NCI-H524 (cell line): ENCODE measurements at regions not wholly inside any gene's neighbourhood (a gene's known extent, or its start where the extent isn't known, plus 50 kb on each side); places are given as distances from the start of the nearest gene placed in this dataset.
A peak's percentile ranks its signal among the peaks of the same experiment; 100 is the strongest.
"Not testable (repeated sequence)": the region's sequence is repeated elsewhere in the genome, so short reads cannot be mapped to it uniquely, and the experiment has no call there.

ENCODE experiments used
- DNase-seq, 2 experiments: peaks; one replicate each; lab custom pipeline; 2025; lab: John Stamatoyannopoulos, UW

DNA sequence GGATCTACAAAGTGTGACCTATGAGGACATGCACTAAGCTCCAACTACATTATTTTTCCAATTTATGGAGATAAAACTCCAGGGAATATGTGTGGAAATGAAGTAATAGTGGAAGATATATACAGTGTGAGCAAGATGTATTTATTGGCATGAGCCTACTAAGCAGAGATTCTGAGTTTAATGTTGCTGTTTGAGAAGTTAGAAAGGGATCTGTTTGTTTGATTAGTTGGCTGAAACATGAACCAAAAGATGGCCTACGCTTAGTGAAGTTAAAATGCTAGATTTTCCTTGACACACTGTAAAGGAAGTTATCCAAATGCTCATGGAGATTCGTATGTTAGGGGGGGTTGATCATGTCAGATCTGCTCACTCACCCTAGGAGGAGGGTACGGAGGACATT is 621.7 kb downstream of the TMEM182 start:
- no peak for DNase-seq

GRCh38 chr2:103386872-103387271 is 625.0 kb downstream of the TMEM182 start:
- no peak for DNase-seq

DNA sequence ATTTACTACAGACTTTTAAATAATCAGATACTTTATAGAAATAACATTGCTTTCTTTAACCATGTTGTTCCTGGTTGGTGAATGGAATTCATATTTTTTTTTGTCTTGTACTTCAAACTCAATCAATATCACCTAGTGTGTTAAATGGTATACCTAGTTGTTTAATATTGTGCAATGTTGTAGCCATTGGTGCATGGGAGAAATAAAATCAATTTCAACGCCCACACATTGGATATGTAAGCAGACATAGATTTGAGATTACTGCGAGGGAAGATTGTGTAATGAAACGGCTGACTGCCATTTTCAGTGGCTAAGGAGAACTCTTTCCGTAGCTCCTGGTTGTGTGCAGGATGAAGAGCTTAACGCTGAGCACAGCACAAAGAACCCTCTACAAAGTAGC is 626.1 kb downstream of the TMEM182 start:
- no peak for DNase-seq

- no peak for DNase-seq
These were observed 634.3 kb downstream of the TMEM182 start for GRCh38 chr2:103396152-103396551.

DNA sequence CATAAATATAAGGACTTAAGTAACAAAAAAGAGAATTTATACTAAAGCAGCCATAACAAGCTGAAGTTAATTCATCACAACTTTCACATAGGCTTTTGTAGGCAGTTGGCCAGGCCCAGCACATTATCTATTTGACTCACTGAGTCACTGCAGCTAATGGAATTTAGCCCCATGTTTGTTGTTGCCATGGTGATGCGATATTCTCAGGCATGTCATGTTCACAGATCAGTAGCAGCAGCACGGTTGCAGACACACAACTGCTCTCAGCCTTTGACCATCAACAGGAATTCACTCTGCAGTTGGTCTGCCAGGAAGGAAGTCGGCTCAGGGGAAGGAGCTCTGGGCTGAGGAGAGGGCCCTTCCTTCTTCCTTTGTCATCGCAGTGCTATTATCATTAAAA is 639.8 kb downstream of the TMEM182 start:
- DNase-seq, result no peak

DNA sequence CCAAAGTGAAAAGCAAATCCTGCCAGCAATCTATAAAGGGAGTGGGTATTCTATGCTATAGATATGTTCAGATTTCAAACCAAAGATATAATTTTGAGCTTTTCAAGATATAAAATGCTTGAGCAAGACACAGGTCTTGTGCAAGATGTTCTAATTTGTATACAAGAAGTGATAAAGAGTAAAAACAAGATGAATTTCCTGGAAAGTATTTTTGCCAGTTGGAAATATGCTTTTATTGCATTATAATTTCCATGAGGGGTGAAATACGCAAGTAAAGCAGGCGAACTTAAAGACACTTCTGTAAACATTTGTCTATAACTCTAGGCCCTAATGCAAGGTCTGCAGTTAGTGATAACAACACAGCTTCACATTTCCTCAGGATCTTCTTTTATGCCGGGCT is 640.5 kb downstream of the TMEM182 start:
- DNase-seq, result no peak

DNA sequence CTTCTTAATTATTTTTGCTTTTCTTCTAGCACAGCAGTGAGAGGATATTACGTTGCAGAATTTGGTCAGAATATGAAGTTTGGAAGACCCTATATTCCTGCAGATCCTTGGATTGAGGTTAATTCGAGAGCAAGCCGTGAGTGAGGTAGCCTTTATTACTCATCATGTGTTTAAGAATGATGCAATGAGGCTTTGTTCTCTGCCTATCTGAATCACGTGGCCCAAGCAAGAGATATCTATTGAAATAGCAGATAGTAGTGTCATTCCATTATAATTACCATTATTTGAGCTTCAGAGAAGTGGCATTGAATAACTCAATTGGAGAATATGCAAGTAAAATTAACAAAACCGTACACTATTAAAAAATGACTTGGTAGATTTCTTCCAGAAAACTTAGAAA is 641.1 kb downstream of the TMEM182 start:
- DNase-seq, result no peak

- not testable (repeated sequence) for DNase-seq
These were observed 641.6 kb downstream of the TMEM182 start for GRCh38 chr2:103403388-103403787.

DNA sequence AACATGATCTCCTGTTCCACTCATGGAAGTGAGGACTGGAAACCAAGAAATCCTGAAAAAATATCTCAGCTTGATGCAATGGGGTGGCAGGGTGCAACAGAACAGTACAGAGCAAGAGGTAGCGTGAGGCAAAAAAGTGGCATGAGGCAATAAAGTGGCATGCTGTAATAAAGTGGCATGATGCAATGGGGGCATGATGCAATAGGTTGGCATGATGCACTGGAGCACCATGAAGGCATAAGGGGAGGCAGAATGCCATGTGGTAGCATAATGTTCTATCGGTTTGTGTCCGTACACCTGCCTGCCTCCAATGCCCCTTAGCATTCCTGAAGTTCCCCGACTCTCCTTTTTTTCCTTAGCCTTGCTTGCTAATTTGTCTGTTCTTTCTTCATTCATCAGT is 648.4 kb downstream of the TMEM182 start:
- DNase-seq, result no peak

GRCh38 chr2:103419506-103419905 is 657.7 kb downstream of the TMEM182 start:
- DNase-seq, result peak in 1 of 2 experiments; percentile 33

GRCh38 chr2:103423100-103423499 is 661.3 kb downstream of the TMEM182 start:
- no peak for DNase-seq

DNA sequence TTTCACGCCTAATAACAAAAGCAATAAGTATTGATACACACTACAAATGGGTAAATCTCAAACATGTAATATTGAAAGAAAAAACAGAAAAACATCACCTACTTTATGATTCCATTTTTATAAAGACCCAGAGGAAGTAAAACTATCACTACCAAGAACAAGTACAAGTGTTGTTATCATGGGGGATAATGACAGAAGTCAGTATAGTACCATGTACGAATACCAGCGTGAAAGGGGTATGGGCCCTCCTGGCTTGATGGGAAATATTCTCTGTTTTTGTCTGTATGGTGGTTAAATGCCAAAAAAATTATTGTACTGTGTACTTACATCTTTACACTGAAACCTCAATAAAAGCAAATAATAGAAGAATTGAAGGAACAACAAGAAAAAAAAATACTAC is 665.7 kb downstream of the TMEM182 start:
- DNase-seq, result no peak

DNA sequence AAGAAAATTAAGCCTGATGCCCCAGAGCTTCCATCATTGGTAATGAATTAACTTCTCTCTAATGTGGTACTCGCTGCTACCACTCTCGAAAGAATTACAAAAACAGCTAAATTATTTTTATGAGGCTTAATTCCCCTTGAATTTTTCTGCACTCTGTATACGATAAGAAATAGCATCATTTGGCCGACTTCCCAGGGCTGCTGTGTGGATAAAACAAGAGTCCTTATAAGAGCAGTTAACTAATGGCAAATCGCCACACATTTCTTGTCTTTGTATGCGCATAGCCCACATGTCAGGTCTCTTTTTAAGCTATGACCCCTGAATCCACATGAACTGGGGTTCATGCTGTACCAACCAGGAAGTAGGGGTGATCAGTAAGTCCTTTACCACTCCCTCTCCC is 668.4 kb downstream of the TMEM182 start:
- DNase-seq, result no peak

DNA sequence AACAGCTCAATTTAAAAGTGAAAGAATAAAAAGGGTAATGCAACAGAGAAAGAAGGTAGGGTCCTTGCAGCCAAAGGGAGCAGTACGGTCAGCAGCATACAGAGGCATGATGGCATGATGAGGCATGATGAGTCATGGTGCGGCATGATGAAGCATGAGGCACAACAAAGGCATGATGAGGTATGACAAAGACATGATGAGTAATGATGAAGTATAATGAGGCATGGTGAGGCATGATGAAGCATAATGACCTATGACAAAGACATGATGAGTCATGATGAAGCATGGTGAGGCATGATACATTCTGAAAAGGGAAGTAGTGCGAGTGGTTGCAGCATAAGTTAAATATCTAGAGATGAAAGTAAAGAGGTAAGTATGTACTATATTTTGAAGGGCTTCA is 673.2 kb downstream of the TMEM182 start:
- no peak for DNase-seq

DNA sequence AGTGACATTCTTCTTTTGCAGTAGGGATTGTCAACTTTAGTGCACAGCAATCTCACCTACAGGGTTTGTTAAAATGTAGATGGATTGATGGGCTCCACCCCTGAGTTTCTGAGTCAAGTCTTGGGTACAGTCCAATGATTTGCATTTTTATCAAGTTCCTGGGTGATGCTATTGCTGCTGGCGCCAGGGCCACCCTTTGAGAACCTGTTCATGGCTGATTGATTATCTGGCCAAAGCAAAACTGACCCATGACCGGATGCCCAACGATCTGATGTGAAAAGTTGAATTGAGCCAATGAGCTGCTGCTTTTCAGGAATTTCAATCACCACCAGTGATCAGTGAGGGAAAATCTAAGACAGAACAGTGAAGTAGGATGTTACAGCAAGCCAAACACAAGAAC is 675.3 kb downstream of the TMEM182 start:
- no peak for DNase-seq

GRCh38 chr2:103445347-103445746 is 683.5 kb downstream of the TMEM182 start:
- DNase-seq, result peak; percentile 20 to 76

DNA sequence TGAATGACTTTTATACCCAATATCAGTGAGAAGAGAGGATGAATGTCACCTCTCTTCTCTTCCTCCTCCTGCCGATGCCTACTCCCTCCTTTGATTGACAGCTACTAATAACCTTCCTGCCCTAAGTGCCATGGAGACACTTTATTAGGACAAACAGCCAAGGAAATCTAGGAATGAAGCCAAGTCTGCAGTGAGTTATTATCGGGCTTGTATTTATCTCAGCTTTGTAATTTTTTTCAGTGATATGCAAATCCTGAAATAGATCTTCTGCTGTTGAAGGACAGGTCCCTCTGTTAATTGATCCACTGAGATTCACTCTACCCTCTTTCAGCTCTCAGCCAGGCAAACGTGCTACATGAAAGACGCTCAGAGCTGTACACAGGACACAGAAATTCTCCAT is 686.7 kb downstream of the TMEM182 start:
- DNase-seq, result peak in 1 of 2 experiments; percentile 41

DNA sequence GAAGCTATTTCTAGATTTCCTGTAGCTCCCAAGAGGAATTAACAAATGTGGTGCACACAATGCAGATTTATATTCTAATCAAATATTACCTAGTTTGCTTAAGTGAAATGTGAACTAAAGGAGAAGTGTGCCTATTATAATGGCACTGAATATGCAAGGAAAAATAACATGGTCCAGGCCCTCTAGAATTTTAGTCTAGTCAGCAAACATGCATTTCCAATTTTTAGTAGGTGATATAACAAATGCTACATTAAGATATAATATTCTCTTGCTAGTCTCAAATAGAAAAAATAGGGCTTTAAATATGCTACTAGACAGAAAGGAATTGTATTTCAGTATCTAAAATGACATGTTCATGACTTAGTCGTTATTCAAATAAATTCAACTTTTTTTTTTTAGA is 689.5 kb downstream of the TMEM182 start:
- no peak for DNase-seq

GRCh38 chr2:103459283-103459682 is 697.5 kb downstream of the TMEM182 start:
- DNase-seq, result peak in 1 of 2 experiments; percentile 20

DNA sequence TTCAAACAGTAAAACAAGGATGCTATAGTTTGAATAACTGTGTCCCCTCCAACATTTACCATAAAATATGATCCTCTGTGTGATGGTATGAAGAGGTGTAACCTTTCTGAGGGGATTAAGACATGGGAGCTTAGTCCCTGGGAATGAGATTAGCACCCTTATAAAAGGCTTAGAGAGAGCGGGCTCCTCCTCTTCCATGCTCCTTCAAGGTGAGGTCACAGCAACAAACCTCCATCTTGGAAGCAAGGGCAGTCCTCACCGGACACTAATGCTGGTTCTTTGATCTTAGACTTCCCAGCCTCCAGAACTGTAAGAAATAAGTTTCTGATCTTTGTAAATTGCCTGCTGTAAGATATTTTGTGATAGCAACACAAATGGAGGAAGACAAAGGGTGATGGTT is 700.3 kb downstream of the TMEM182 start:
- DNase-seq, result peak in 1 of 2 experiments; percentile 52

DNA sequence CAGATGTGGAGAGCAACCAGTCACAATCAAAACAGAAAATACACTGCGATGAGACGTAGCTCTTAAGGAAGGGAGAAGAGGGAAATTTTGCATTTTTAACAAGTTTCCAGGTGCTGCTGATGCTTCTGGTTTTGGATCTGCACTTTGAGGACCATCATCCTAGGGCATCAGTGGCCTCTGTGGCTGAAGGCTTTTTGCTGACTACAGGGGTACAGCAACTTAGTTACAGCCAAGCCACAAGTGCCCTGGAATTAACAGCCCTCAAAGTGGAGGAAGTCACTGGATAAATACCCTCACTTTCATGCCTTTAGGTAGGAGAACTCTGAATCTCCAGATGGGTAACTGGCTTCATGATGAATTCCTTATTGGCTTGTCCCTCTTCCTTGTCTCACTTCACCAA is 700.9 kb downstream of the TMEM182 start:
- DNase-seq, result no peak

DNA sequence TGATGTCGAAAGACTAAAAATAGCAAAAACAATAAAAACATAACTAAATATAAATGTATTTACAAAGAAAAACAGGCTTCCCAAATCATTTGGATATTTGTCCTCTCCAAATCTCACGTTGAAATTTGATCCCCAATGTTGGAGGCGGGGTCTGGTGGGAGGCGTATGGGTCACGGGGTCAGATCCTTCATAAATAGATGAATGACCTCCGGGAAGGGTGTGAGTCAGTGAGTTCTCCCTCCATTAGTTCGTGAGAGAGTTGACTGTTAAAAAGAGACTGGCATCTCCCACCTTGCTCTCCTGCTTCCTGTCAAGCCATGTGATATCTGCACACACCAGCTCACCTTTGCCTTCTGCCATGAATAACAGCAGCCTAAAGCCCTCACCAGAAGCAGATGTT is 703.0 kb downstream of the TMEM182 start:
- no peak for DNase-seq

GRCh38 chr2:103469800-103470199 is 708.0 kb downstream of the TMEM182 start:
- no peak for DNase-seq

DNA sequence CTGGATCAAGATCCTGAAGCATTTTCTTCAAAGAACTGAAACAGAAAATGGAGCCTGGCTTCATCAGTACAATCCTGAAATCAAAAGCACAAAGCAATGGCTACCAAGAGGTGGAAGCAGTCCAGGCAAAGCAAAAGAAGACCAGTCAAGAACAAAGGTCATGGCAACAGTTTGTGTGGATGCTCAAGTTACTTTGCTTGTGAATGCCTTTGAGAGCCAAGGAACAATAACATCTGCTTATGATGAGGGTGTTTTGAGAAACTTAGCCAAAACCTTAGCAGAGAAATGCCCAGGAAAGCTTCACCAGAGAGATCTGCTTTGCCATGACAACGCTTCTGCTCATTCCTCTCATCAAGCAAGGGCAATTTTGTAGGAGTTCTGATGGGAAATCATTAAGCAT is 723.1 kb downstream of the TMEM182 start:
- DNase-seq, result no peak

- no peak for DNase-seq
These were observed 735.0 kb downstream of the TMEM182 start for GRCh38 chr2:103496850-103497249.
